ENCODE measurements at regions not wholly inside any gene's neighbourhood (a gene's known extent, or its start where the extent isn't known, plus 50 kb on each side); places are given as distances from the start of the nearest gene placed in this dataset.

DNA sequence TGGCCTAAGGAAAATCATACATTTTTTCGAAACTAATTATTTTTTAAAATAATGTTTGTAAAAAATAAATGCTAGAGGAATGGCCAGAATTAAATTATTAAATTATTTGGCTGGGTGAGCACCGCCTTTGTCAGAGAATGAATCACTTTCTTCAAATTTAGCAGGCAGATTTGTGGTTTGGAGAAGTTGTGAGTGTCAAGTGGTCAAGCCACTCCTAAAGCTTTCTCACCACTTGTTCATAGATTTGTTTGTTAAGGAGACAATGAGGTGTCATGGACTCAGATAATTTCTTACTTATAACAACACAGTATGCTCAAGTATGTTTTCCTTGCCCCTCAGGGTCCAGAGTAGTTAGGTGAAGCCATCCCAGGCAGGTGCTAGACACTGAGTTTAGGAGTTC lies 196.2 kb downstream of the TUSC7 start:
- TF ChIP-seq POLR2A (IDR thresholded peaks at IDR 0.05) = no peak
- TF ChIP-seq, protein P1, sequence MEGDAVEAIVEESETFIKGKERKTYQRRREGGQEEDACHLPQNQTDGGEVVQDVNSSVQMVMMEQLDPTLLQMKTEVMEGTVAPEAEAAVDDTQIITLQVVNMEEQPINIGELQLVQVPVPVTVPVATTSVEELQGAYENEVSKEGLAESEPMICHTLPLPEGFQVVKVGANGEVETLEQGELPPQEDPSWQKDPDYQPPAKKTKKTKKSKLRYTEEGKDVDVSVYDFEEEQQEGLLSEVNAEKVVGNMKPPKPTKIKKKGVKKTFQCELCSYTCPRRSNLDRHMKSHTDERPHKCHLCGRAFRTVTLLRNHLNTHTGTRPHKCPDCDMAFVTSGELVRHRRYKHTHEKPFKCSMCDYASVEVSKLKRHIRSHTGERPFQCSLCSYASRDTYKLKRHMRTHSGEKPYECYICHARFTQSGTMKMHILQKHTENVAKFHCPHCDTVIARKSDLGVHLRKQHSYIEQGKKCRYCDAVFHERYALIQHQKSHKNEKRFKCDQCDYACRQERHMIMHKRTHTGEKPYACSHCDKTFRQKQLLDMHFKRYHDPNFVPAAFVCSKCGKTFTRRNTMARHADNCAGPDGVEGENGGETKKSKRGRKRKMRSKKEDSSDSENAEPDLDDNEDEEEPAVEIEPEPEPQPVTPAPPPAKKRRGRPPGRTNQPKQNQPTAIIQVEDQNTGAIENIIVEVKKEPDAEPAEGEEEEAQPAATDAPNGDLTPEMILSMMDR (IDR thresholded peaks at IDR 0.05 in 4 of 5, conservative IDR thresholded peaks at IDR 0.05 in 1 of 5) = no peak
- Histone ChIP-seq H3K4me3 (no peak overlapping the region), H3K27ac (no peak overlapping the region), H3K27me3 (no peaks in the 10 kb centered on the region), H3K9me3 (no peaks in the 10 kb centered on the region), H3K4me1 (no peaks in the 10 kb centered on the region), H3K36me3 (no peaks in the 10 kb centered on the region)
- DNase-seq = no peak
- no peak for ATAC-seq
- in situ Hi-C loops (cut with MboI; ENCODE audit: low sequenced_read_pairs in 4 of 4) (no loop called here), intact Hi-C loops (cut with DNase I; ENCODE audit: low total_unique reads) (no loop called here)

DNA sequence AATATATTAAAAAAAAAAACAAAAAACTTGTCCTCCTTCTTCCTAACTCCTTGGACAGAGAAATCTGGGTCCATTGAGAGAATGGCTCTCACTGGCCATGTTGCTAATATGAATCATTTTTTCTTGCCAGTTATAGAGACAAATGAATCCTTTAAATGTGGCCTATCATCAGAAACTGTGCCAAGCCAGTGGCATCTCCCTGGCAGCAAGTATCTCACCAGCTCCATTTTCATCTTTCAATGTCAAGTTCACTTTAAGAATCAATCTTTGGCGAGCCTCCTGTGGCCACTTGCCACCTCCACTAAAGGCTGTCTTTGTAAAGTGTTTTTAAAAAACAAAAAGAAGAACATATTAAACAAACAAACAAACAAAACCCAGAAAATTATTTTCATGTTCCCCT lies 202.5 kb downstream of the TUSC7 start:
- Histone ChIP-seq H3K27me3 (no peaks in the 10 kb centered on the region), H3K4me1 (no peaks in the 10 kb centered on the region), H3K36me3 (no peaks in the 10 kb centered on the region), H3K4me3 (no peak overlapping the region), H3K9me3 (no peaks in the 10 kb centered on the region), H3K27ac (no peak overlapping the region)
- no peak for DNase-seq
- ATAC-seq = no peak
- in situ Hi-C loops (cut with MboI; ENCODE audit: low sequenced_read_pairs in 4 of 4) = no loop called here
- intact Hi-C loops (cut with DNase I; ENCODE audit: low total_unique reads) = no loop called here
- TF ChIP-seq, protein P1 (IDR thresholded peaks at IDR 0.05 in 4 of 5, conservative IDR thresholded peaks at IDR 0.05 in 1 of 5) = no peak
- no peak for TF ChIP-seq POLR2A (IDR thresholded peaks at IDR 0.05)

DNA sequence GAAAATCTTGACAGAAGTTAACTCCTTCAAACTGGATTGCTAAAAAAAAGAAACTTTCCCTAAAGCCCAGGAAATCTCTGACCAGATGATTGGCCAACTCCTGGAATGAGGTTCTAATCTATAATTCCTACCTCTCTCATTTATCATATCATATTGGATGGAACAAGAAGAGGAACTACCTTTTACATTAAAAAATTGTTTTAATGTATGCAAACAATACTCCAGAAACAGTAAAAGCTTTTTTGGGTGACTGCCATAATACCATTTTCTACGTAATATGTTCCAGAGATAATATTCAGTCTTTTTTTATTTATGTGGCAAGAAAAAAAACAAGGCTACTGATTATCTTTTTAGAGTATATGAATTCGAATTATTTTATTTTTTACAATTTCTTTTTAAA lies 204.4 kb downstream of the TUSC7 start:
- no peak overlapping the region for H3K4me3 ChIP-seq
- DNase-seq = no peak
- no peaks in the 10 kb centered on the region for H3K27me3 ChIP-seq
- TF ChIP-seq, protein P1 (IDR thresholded peaks at IDR 0.05 in 4 of 5, conservative IDR thresholded peaks at IDR 0.05 in 1 of 5) = no peak
- TF ChIP-seq POLR2A (IDR thresholded peaks at IDR 0.05) = no peak
- ATAC-seq = no peak
- no peak overlapping the region for H3K27ac ChIP-seq
- intact Hi-C loops (cut with DNase I; ENCODE audit: low total_unique reads) = no loop called here
- in situ Hi-C loops (cut with MboI; ENCODE audit: low sequenced_read_pairs in 4 of 4) = no loop called here
- H3K36me3 ChIP-seq = no peaks in the 10 kb centered on the region
- no peaks in the 10 kb centered on the region for H3K9me3 ChIP-seq
- H3K4me1 ChIP-seq = no peaks in the 10 kb centered on the region

DNA sequence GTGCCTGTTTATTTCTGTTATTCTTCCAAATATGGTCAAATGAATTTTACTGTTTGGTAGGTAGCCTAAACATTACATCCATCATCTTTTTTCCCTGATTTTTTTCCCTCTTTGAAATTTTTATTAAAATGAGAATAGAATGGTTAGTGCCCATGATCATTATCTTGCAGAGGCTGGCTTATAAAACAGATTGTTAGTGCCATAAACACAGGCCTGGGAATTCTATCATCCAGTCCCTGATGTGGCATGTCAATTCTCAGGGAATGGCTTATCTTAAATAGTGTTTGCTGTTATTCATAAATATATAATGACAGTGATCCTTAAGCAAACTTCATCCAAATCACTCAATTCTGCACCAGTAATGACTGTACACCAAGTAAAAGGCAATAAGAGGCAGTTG lies 207.3 kb downstream of the TUSC7 start:
- Histone ChIP-seq H3K9me3 (no peaks in the 10 kb centered on the region), H3K27ac (no peak overlapping the region), H3K27me3 (no peaks in the 10 kb centered on the region), H3K4me1 (no peaks in the 10 kb centered on the region), H3K4me3 (no peak overlapping the region), H3K36me3 (no peaks in the 10 kb centered on the region)
- in situ Hi-C loops (cut with MboI; ENCODE audit: low sequenced_read_pairs in 4 of 4) (no loop called here), intact Hi-C loops (cut with DNase I; ENCODE audit: low total_unique reads) (no loop called here)
- DNase-seq (no peak), ATAC-seq (no peak)
- TF ChIP-seq POLR2A (IDR thresholded peaks at IDR 0.05) = no peak
- TF ChIP-seq, protein P1 (IDR thresholded peaks at IDR 0.05 in 4 of 5, conservative IDR thresholded peaks at IDR 0.05 in 1 of 5) = no peak

DNA sequence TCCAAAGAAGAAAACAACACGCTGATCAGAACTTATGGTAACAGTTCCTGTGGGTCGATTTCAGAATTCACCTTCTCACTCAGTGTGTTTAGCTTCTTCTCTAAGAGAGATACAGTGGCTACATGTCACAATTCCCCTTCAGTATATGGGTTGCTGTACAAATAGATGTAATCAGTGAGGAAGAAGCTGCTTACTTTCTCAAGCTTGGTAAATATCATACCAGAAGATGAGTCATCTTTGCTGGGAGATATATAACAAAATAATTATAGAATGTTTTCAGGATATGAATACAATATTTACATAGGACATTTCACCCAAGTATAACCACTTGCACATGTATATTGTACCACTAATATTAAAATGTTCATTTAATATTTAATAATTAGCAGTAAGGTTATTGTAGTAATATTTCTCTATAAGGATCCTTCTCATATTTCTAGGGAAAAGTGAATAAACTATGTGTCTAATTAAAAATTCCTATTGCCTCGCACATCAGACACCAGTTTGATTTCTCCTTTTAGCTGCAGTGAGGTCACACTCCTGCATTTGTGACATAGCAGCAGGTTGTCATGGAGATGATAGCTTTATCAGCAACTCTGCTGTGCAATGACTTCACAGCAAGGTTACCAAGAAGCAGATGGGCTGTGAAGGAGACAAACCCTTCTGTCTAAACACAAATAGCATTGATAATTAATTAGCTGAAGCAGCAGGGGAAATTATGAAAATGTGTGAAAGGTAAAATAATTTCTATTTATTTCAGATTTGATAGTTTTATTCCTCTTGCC lies 211.4 kb downstream of the TUSC7 start:
- no peak for TF ChIP-seq POLR2A (IDR thresholded peaks at IDR 0.05)
- TF ChIP-seq, protein P1 (IDR thresholded peaks at IDR 0.05 in 4 of 5, conservative IDR thresholded peaks at IDR 0.05 in 1 of 5) = no peak
- no peaks in the 10 kb centered on the region for H3K27me3 ChIP-seq
- H3K36me3 ChIP-seq = no peaks in the 10 kb centered on the region
- H3K9me3 ChIP-seq = no peaks in the 10 kb centered on the region
- in situ Hi-C loops (cut with MboI; ENCODE audit: low sequenced_read_pairs in 4 of 4) (no loop called here), intact Hi-C loops (cut with DNase I; ENCODE audit: low total_unique reads) (no loop called here)
- H3K4me1 ChIP-seq = no peaks in the 10 kb centered on the region
- DNase-seq (no peak), ATAC-seq (no peak)
- H3K4me3 ChIP-seq = no peak overlapping the region
- no peak overlapping the region for H3K27ac ChIP-seq

Measured in gastrocnemius medialis (tissue), 4 donors.